Panc1 (cell line): ENCODE measurements at regions not wholly inside any gene's neighbourhood (a gene's known extent, or its start where the extent isn't known, plus 50 kb on each side); places are given as distances from the start of the nearest gene placed in this dataset.

Experiments used
- POLR2AphosphoS5 ChIP-seq: IDR thresholded peaks from 2 replicates; pipeline ENCODE4 v1.6.1; 2012; ENCODE audit warnings: mild to moderate bottlenecking, low read depth, low read length, moderate library complexity
- SIN3A ChIP-seq: IDR thresholded peaks from 2 replicates; pipeline ENCODE4 v1.6.1; 2012; ENCODE audit warnings: low read depth, mild to moderate bottlenecking, low read length, moderate library complexity, borderline replicate concordance; ENCODE audit not compliant: insufficient read depth
- TCF7L2 ChIP-seq: IDR thresholded peaks from 2 replicates; pipeline ENCODE4 v1.6.1; 2011; ENCODE audit warnings: mild to moderate bottlenecking, low read depth, low read length, inconsistent platforms
- TF ChIP-seq, protein P1 (sequence below): fragments of 450-650 bp; IDR thresholded peaks from 2 replicates; pipeline ENCODE4 v1.5.1; 2017; ENCODE audit warnings: mild to moderate bottlenecking
- TF ChIP-seq, protein P2 (sequence below), 2 experiments: IDR thresholded peaks; 2 replicates each; pipeline ENCODE4 v1.6.1; 2011 to 2012; ENCODE audit warnings: low read depth in 2 of 2, control low read depth in 1 of 2, low read length in 1 of 2, mild to moderate bottlenecking in 1 of 2, moderate library complexity in 1 of 2; ENCODE audit not compliant: insufficient read depth in 1 of 2

DNA sequence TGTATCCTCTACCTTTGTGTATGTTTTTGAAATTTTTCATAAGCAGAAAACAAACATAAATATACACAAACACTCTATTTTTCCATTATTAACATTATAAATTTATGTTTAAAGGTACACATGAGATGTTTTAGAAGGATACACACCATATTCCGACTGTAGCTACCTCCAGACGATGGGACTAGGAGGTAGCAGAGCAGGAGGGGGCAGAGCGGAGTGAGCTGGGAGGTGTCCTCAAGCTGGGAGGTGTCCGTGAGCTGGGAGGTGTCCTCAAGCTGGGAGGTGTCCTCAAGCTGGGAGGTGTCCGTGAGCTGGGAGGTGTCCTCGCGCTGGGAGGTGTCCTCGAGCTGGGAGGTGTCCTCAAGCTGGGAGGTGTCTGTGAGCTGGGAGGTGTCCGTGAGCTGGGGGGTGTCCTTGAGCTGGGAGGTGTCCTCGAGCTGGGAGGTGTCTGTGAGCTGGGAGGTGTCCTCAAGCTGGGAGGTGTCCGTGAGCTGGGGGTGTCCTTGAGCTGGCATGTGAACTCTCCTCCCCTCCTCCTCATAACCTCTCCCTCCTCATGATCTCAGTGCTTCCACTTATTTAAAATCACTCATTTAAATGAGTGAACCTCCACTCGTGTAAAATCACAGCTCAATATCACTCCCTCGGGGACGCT is 346.9 kb upstream of the SFSWAP start:
- TF ChIP-seq POLR2AphosphoS5 (no peak), SIN3A (no peak), TCF7L2 (no peak)
- TF ChIP-seq, protein P1, sequence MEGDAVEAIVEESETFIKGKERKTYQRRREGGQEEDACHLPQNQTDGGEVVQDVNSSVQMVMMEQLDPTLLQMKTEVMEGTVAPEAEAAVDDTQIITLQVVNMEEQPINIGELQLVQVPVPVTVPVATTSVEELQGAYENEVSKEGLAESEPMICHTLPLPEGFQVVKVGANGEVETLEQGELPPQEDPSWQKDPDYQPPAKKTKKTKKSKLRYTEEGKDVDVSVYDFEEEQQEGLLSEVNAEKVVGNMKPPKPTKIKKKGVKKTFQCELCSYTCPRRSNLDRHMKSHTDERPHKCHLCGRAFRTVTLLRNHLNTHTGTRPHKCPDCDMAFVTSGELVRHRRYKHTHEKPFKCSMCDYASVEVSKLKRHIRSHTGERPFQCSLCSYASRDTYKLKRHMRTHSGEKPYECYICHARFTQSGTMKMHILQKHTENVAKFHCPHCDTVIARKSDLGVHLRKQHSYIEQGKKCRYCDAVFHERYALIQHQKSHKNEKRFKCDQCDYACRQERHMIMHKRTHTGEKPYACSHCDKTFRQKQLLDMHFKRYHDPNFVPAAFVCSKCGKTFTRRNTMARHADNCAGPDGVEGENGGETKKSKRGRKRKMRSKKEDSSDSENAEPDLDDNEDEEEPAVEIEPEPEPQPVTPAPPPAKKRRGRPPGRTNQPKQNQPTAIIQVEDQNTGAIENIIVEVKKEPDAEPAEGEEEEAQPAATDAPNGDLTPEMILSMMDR, result no peak
- TF ChIP-seq, protein P2, sequence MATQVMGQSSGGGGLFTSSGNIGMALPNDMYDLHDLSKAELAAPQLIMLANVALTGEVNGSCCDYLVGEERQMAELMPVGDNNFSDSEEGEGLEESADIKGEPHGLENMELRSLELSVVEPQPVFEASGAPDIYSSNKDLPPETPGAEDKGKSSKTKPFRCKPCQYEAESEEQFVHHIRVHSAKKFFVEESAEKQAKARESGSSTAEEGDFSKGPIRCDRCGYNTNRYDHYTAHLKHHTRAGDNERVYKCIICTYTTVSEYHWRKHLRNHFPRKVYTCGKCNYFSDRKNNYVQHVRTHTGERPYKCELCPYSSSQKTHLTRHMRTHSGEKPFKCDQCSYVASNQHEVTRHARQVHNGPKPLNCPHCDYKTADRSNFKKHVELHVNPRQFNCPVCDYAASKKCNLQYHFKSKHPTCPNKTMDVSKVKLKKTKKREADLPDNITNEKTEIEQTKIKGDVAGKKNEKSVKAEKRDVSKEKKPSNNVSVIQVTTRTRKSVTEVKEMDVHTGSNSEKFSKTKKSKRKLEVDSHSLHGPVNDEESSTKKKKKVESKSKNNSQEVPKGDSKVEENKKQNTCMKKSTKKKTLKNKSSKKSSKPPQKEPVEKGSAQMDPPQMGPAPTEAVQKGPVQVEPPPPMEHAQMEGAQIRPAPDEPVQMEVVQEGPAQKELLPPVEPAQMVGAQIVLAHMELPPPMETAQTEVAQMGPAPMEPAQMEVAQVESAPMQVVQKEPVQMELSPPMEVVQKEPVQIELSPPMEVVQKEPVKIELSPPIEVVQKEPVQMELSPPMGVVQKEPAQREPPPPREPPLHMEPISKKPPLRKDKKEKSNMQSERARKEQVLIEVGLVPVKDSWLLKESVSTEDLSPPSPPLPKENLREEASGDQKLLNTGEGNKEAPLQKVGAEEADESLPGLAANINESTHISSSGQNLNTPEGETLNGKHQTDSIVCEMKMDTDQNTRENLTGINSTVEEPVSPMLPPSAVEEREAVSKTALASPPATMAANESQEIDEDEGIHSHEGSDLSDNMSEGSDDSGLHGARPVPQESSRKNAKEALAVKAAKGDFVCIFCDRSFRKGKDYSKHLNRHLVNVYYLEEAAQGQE (IDR thresholded peaks at IDR 0.05; ENCODE audit: insufficient read depth in 1 of 2, low read depth in 2 of 2, low read length in 1 of 2), result no peak
